ENCODE measurements at regions not wholly inside any gene's neighbourhood (a gene's known extent, or its start where the extent isn't known, plus 50 kb on each side); places are given as distances from the start of the nearest gene placed in this dataset.

- TF ChIP-seq CTCF (IDR thresholded peaks at IDR 0.05) (no peak), POLR2A (IDR thresholded peaks at IDR 0.05) (no peak), POLR2AphosphoS5 (IDR thresholded peaks at IDR 0.05) (no peak)
Observed at GRCh38 chr12:60052483-60052882, 456.7 kb downstream of the SLC16A7 start.

Measured in prostate gland (tissue), 2 donors.